ENCODE measurements at regions not wholly inside any gene's neighbourhood (a gene's known extent, or its start where the extent isn't known, plus 50 kb on each side); places are given as distances from the start of the nearest gene placed in this dataset.

- no peak overlapping the region for H3K4me3 ChIP-seq (ENCODE audit: low read depth, low read length)
- no peak for TF ChIP-seq CTCF (IDR thresholded peaks at IDR 0.05; ENCODE audit: low read depth, low read length)
Measured at GRCh38 chr6:14974792-14975470, 270.9 kb upstream of the JARID2 start.

- TF ChIP-seq CTCF (IDR thresholded peaks at IDR 0.05; ENCODE audit: low read depth, low read length) = no peak
Measured at GRCh38 chr6:14975471-14975817, 270.4 kb upstream of the JARID2 start.

GRCh38 chr6:14977747-14978382 lies 268.0 kb upstream of the JARID2 start:
- no peak for TF ChIP-seq CTCF (IDR thresholded peaks at IDR 0.05; ENCODE audit: low read depth, low read length)
- H3K4me3 ChIP-seq (ENCODE audit: low read depth, low read length) = no peak overlapping the region

More at GRCh38 chr6:14975471-14975817, 270.4 kb upstream of the JARID2 start:
- H3K4me3 ChIP-seq (ENCODE audit: low read depth, low read length) = no peak overlapping the region

DNA sequence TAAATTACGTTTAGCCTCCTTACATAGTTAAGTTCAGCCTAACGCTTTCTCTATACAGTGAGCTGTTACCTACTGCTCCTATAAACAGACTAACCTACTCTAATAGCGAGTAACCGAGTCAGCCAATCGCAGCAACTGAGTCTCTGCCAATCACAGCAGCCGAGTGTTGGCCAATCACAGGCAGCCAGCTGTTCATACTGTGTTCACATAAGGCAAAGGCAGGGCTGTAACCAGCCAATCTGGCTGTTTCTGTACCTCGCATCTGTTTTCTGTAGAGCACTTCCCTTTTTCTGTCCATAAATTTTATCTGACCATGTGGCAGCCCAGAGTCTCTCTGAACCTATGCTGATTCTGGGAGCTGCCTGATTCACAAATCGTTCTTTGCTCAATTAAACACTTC lies 263.9 kb upstream of the JARID2 start:
- no peak for TF ChIP-seq CTCF (IDR thresholded peaks at IDR 0.05; ENCODE audit: low read depth, low read length)
- no peak overlapping the region for H3K4me3 ChIP-seq (ENCODE audit: low read depth, low read length)

GRCh38 chr6:14983599-14984518 lies 262.0 kb upstream of the JARID2 start:
- TF ChIP-seq CTCF (IDR thresholded peaks at IDR 0.05; ENCODE audit: low read depth, low read length) = no peak
- H3K4me3 ChIP-seq (ENCODE audit: low read depth, low read length) = no peak overlapping the region

GRCh38 chr6:14984519-14984853 lies 261.4 kb upstream of the JARID2 start:
- no peak overlapping the region for H3K4me3 ChIP-seq (ENCODE audit: low read depth, low read length)
- no peak for TF ChIP-seq CTCF (IDR thresholded peaks at IDR 0.05; ENCODE audit: low read depth, low read length)

DNA sequence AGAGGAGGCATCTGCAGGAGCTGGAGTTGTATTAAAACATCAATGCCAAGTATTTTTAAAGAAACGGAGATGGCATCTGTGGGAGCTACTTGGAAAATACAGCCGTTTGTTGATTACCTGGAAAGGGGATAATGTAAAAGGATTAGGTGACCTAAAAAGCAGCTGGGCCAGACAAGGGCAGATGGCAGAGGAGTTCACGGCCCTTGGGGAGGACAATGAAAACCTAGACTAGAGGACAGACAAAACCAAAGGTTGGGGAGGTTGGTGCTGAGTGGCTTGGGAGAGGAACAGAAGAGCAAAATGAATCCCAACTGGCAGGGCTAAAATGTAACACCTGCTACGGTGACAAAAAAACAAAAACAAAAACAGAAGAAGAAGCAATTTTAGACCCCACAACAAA lies 260.5 kb upstream of the JARID2 start:
- no peak for TF ChIP-seq CTCF (IDR thresholded peaks at IDR 0.05; ENCODE audit: low read depth, low read length)
- H3K4me3 ChIP-seq (ENCODE audit: low read depth, low read length) = no peak overlapping the region

All from WI38 (cell line).